Transverse colon (tissue), 4 donors: ENCODE measurements at regions not wholly inside any gene's neighbourhood (a gene's known extent, or its start where the extent isn't known, plus 50 kb on each side); places are given as distances from the start of the nearest gene placed in this dataset.

ENCODE experiments used
- DNase-seq: peaks from one replicate; pipeline ENCODE4 v3.0.0-alpha.2; 2019
- H3K27ac ChIP-seq, 4 donors: fragments of 200-600 bp; sonication (generic); 2 replicates each; pipeline ENCODE4 v1.5.1; 2016 to 2018; ENCODE audit warnings: inconsistent platforms in 4 of 4
- H3K27me3 ChIP-seq: fragments of 200-600 bp; sonication (generic); 2 replicates; pipeline ENCODE4 v1.5.1; 2017; ENCODE audit warnings: inconsistent platforms
- H3K36me3 ChIP-seq, 4 donors: fragments of 200-600 bp; sonication (generic); 2 replicates each; pipeline ENCODE4 v1.5.1; 2017 to 2019; ENCODE audit warnings: inconsistent platforms in 4 of 4
- H3K4me1 ChIP-seq, 4 donors: fragments of 200-600 bp; sonication (generic); 2 replicates each; pipeline ENCODE4 v1.5.1; 2017 to 2020; ENCODE audit warnings: inconsistent platforms in 4 of 4
- H3K4me3 ChIP-seq, 4 donors: fragments of 200-600 bp; sonication (generic); 1 replicate in 1 of 4; 2 replicates in 3 of 4; pipeline versions ENCODE4 v1.5.1 to v1.6.1; 2017 to 2019; ENCODE audit warnings: inconsistent platforms in 4 of 4
- H3K9me3 ChIP-seq, 2 donors: fragments of 200-600 bp; sonication (generic); 2 replicates each; pipeline ENCODE4 v1.5.1; 2017 to 2019; ENCODE audit warnings: inconsistent platforms in 2 of 2
- EP300 ChIP-seq: sonication (generic); formaldehyde crosslinking; IDR thresholded peaks from one replicate; pipeline ENCODE4 v1.6.1; 2017; ENCODE audit warnings: antibody characterized with exemption, low read depth
- POLR2A ChIP-seq: fragments of 450-650 bp; IDR thresholded peaks from one replicate; pipeline ENCODE4 v1.6.1; 2016; ENCODE audit warnings: antibody characterized with exemption, mild to moderate bottlenecking, moderate library complexity
- POLR2AphosphoS5 ChIP-seq, 3 donors: sonication (generic); formaldehyde crosslinking; IDR thresholded peaks; one replicate each; pipeline ENCODE4 v1.6.1; 2016; ENCODE audit warnings: antibody characterized with exemption in 3 of 3
- WGBS, 2 donors: methylation state at CpG; one replicate each; pipeline ENCODE4 v1.1.5; 2018; ENCODE audit warnings: low coverage in 1 of 2; 5-methylcytosine and 5-hydroxymethylcytosine counted together
- in situ Hi-C, 4 donors: fragments of 200-750 bp; cut with MboI; loops; one replicate each; pipeline versions ENCODE4 v1.15.0 to v1.15.1; 2017; ENCODE audit warnings: low sequenced_read_pairs in 3 of 4, low pct_ligation_motif_present in 1 of 4, low pct_unique_long_range_greater_than_20kb in 1 of 4
- intact Hi-C: fragments of 100-400 bp; cut with DNase I; formaldehyde crosslinking; loops from one replicate; pipeline ENCODE4 v1.15.1; 2023; ENCODE audit warnings: low total_unique reads
- TF ChIP-seq, protein P1 (sequence below), 5 experiments: fragments of 200-600 bp in 3 of 5; fragments of 450-650 bp in 2 of 5; sonication (generic) in 3 of 5; IDR thresholded peaks; 1 replicate in 2 of 5; 2 replicates in 3 of 5; pipeline ENCODE4 v1.5.1; 2016 to 2017; ENCODE audit warnings: antibody characterized with exemption in 5 of 5, inconsistent platforms in 3 of 5, mild to moderate bottlenecking in 2 of 5, moderate library complexity in 1 of 5

DNA sequence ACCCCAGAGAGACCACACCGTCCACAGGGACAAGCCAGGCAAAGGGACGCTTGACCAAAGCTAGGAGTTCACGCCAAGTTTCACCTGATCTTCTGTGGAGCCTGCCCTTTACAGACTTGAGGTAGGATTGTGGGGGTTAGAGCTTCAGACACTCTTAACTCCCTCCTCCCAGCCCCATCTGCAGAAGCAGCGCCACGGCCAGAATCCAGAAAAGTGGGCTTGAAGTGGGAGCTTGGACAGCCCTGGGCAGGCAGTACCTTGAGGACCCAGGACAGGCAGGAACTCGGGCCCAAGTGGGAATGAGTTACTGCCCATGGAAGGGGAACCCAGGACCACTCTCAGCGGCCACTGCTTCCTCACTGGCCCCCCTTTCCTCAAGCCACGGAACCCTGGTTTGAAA lies 695.9 kb downstream of the TBC1D22A start:
- no peak overlapping the region for H3K27ac ChIP-seq
- H3K36me3 ChIP-seq = no peaks in the 10 kb centered on the region
- intact Hi-C loops (no loop called here), in situ Hi-C loops (no loop called here)
- no peak for TF ChIP-seq EP300
- TF ChIP-seq POLR2A = no peak
- no peak for TF ChIP-seq POLR2AphosphoS5 (IDR thresholded peaks at IDR 0.05)
- TF ChIP-seq, protein P1, sequence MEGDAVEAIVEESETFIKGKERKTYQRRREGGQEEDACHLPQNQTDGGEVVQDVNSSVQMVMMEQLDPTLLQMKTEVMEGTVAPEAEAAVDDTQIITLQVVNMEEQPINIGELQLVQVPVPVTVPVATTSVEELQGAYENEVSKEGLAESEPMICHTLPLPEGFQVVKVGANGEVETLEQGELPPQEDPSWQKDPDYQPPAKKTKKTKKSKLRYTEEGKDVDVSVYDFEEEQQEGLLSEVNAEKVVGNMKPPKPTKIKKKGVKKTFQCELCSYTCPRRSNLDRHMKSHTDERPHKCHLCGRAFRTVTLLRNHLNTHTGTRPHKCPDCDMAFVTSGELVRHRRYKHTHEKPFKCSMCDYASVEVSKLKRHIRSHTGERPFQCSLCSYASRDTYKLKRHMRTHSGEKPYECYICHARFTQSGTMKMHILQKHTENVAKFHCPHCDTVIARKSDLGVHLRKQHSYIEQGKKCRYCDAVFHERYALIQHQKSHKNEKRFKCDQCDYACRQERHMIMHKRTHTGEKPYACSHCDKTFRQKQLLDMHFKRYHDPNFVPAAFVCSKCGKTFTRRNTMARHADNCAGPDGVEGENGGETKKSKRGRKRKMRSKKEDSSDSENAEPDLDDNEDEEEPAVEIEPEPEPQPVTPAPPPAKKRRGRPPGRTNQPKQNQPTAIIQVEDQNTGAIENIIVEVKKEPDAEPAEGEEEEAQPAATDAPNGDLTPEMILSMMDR (IDR thresholded peaks at IDR 0.05) = no peak
- WGBS, 2 donors = 77% methylated on average over 8 of the region's 8 CpGs; no CpG with 5 or more reads in 1 of the 2 donors
- no peak overlapping the region for H3K4me3 ChIP-seq
- DNase-seq = no peak
- H3K27me3 ChIP-seq = no peaks in the 10 kb centered on the region
- H3K4me1 ChIP-seq = no peaks in the 10 kb centered on the region
- H3K9me3 ChIP-seq = no peaks in the 10 kb centered on the region

DNA sequence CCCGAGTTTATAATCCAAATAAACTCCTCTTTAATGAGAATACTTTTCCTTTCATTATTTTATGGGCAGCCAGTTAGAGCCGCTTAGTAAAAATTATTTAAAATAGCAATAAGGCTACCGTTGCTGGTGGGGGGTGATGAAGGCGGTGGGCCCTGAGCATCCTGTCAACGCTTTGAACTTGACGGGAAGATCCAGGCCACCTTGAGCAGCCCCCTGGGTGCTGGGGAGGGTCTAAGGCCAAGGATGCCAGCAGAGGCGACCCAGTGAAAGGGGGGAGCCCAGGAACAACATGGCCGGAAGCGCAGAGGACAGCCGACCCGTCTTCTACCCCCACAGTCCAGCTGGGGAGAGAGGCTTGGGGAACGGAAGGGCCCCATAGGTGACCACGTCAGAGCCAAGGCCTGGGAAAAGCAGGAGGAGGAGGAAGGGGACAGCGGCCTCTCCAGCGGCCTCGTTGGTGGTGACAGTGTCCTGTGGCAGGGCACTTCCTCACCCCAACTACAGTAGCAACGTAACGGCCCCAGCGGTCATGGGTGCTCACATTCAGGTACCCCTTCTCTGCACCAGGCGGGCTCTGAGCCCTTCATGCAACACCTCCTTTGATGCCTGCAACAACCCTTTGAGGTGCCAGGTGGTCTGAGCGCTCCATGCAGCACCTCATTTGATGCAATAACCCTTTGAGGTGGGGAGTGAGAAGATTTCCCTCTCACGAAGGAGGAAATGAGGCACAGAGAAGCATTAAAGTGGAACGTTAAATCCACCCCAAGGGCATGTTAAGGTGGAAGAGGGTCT lies 695.3 kb downstream of the TBC1D22A start:
- in situ Hi-C loops = no loop called here
- no peak overlapping the region for H3K4me3 ChIP-seq
- 56 to 83% methylated on average over 2 to 23 of the region's 23 CpGs for WGBS, 2 donors
- H3K9me3 ChIP-seq = no peaks in the 10 kb centered on the region
- no peaks in the 10 kb centered on the region for H3K4me1 ChIP-seq
- no peaks in the 10 kb centered on the region for H3K36me3 ChIP-seq
- H3K27ac ChIP-seq = no peak overlapping the region
- intact Hi-C loops = no loop called here
- DNase-seq = no peak
- no peak for TF ChIP-seq POLR2AphosphoS5 (IDR thresholded peaks at IDR 0.05)
- no peak for TF ChIP-seq EP300
- no peak for TF ChIP-seq POLR2A
- TF ChIP-seq, protein P1 (IDR thresholded peaks at IDR 0.05) = no peak
- H3K27me3 ChIP-seq = no peaks in the 10 kb centered on the region

DNA sequence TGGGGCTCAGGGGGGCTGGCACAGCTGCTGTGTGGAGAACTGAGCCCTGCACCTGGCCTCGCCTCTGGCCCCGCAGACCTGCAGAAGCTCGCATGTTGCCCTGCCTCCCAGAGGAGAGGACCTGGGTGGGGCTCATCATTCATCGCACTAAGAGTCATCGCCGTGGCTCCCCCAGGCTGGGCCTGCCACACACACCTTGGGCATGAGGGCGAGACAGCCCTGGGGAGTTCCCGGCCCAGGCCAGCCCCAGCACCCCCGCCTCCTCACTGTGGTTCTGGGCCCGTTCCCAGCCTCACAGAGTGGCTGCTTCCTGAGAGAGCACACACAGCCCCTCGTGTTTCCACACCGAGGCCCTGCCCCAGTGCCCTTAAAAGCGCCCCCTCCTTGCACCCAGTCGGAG lies 694.6 kb downstream of the TBC1D22A start:
- intact Hi-C loops (no loop called here), in situ Hi-C loops (no loop called here)
- WGBS, 2 donors = 94% methylated on average over 11 of the region's 14 CpGs; no CpG with 5 or more reads in 1 of the 2 donors
- Histone ChIP-seq H3K4me1 (no peaks in the 10 kb centered on the region), H3K27me3 (no peaks in the 10 kb centered on the region), H3K4me3 (no peak overlapping the region), H3K27ac (no peak overlapping the region), H3K36me3 (no peaks in the 10 kb centered on the region), H3K9me3 (no peaks in the 10 kb centered on the region)
- TF ChIP-seq POLR2AphosphoS5 (IDR thresholded peaks at IDR 0.05) (no peak), POLR2A (no peak), EP300 (no peak)
- TF ChIP-seq, protein P1 (IDR thresholded peaks at IDR 0.05) = no peak
- no peak for DNase-seq

DNA sequence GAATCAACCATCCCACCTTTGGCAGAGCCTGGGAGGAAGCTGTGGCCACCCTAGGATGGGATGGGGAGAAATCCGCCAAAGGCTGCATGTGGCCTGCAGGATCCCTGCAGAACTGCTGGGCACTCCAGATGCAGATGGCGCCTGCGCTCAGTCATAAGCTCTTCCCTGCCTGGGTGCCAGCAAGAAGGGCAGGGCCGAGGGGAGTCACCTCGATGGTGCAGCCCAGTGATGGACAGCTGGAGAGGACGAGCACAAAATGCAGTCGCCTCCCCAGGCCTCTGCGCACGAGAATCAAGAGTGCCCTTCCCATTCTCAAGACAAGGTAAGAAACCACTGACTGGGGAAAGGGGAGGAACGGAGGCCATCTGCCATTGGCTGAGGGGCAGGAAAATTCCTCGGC lies 693.6 kb downstream of the TBC1D22A start:
- Histone ChIP-seq H3K27ac (no peak overlapping the region), H3K4me3 (no peak overlapping the region), H3K36me3 (no peaks in the 10 kb centered on the region), H3K9me3 (no peaks in the 10 kb centered on the region), H3K27me3 (no peaks in the 10 kb centered on the region), H3K4me1 (no peaks in the 10 kb centered on the region)
- TF ChIP-seq, protein P1 (IDR thresholded peaks at IDR 0.05) = no peak
- TF ChIP-seq POLR2A = no peak
- no peak for TF ChIP-seq POLR2AphosphoS5 (IDR thresholded peaks at IDR 0.05)
- TF ChIP-seq EP300 = no peak
- DNase-seq = no peak
- in situ Hi-C loops (no loop called here), intact Hi-C loops (no loop called here)
- WGBS, 2 donors = 79% methylated on average over 6 to 11 of the region's 11 CpGs
